NT2/D1 (cell line): ENCODE measurements at regions not wholly inside any gene's neighbourhood (a gene's known extent, or its start where the extent isn't known, plus 50 kb on each side); places are given as distances from the start of the nearest gene placed in this dataset.

Source experiments
- SUZ12 ChIP-seq: IDR thresholded peaks from 2 replicates; pipeline ENCODE4 v1.6.1; 2011; ENCODE audit not compliant: insufficient read length, insufficient read depth; ENCODE audit errors: extremely low read depth
- YY1 ChIP-seq: IDR thresholded peaks from 2 replicates; pipeline ENCODE4 v1.6.1; 2011; ENCODE audit not compliant: insufficient read length, insufficient read depth
- ZNF274 ChIP-seq: IDR thresholded peaks from 2 replicates; pipeline ENCODE4 v1.6.1; 2011; ENCODE audit warnings: mild to moderate bottlenecking, low read depth, low read length

GRCh38 chr6:100175814-100176310, 181.8 kb upstream of the MCHR2 start:
- TF ChIP-seq ZNF274 (no peak), SUZ12 (no peak), YY1 (no peak)
